Activated B cell treated with CpG ODN at 0.5 μM for 24 hours (primary cell): ENCODE measurements at regions not wholly inside any gene's neighbourhood (a gene's known extent, or its start where the extent isn't known, plus 50 kb on each side); places are given as distances from the start of the nearest gene placed in this dataset.
"Not testable (repeated sequence)": the region's sequence is repeated elsewhere in the genome, so short reads cannot be mapped to it uniquely, and the experiment has no call there.

Source experiments
- ATAC-seq: fragments of 200-7000 bp; cut with Tn5 transposase; one replicate; pipeline ENCODE4 v1.10.0; 2021; ENCODE audit warnings: low read depth, mild to moderate bottlenecking, moderate library complexity
- CTCF ChIA-PET: fragments of 350-600 bp; sonication (Branson Sonifier 250); formaldehyde crosslinking; loops from one replicate; lab custom pipeline; 2021; ENCODE audit warnings: antibody characterized with exemption; lab: Charles Lee
- POLR2A ChIA-PET: fragments of 350-600 bp; sonication (Branson Sonifier 250); formaldehyde crosslinking; loops from one replicate; lab custom pipeline; 2021; ENCODE audit warnings: antibody characterized with exemption; lab: Charles Lee
- DNase-seq: peaks from one replicate; pipeline ENCODE4 v3.0.0; 2022
- H3K27ac Mint-ChIP-seq: one replicate; pipeline ENCODE4 v1.8.0; 2020; ENCODE audit warnings: mixed read lengths
- H3K27me3 Mint-ChIP-seq: one replicate; pipeline ENCODE4 v1.8.0; 2021; ENCODE audit warnings: mixed read lengths
- H3K36me3 Mint-ChIP-seq: one replicate; pipeline ENCODE4 v1.8.0; 2021; ENCODE audit warnings: low read depth, mixed read lengths
- H3K4me1 Mint-ChIP-seq: one replicate; pipeline ENCODE4 v1.8.0; 2021; ENCODE audit warnings: mixed read lengths
- H3K4me3 Mint-ChIP-seq: one replicate; pipeline ENCODE4 v1.8.0; 2020; ENCODE audit warnings: mild to moderate bottlenecking, mixed read lengths
- H3K9me3 Mint-ChIP-seq: one replicate; pipeline ENCODE4 v1.8.0; 2020; ENCODE audit warnings: mixed read lengths
- intact Hi-C: fragments of 100-400 bp; cut with micrococcal nuclease; formaldehyde crosslinking; loops from one replicate; pipeline ENCODE4 v1.15.1; 2024
- TF ChIP-seq, protein P1 (sequence below): fragments of 200-600 bp; IDR thresholded peaks from one replicate; pipeline ENCODE4 v1.8.0; 2022; ENCODE audit warnings: antibody characterized with exemption, mild to moderate bottlenecking

- Mint-ChIP-seq H3K27me3 (no peaks in the 10 kb centered on the region), H3K27ac (no peak overlapping the region), H3K4me3 (no peak overlapping the region), H3K9me3 (peaks cover 7% of the 10 kb centered on the region), H3K36me3 (no peaks in the 10 kb centered on the region), H3K4me1 (no peaks in the 10 kb centered on the region)
- TF ChIP-seq, protein P1, sequence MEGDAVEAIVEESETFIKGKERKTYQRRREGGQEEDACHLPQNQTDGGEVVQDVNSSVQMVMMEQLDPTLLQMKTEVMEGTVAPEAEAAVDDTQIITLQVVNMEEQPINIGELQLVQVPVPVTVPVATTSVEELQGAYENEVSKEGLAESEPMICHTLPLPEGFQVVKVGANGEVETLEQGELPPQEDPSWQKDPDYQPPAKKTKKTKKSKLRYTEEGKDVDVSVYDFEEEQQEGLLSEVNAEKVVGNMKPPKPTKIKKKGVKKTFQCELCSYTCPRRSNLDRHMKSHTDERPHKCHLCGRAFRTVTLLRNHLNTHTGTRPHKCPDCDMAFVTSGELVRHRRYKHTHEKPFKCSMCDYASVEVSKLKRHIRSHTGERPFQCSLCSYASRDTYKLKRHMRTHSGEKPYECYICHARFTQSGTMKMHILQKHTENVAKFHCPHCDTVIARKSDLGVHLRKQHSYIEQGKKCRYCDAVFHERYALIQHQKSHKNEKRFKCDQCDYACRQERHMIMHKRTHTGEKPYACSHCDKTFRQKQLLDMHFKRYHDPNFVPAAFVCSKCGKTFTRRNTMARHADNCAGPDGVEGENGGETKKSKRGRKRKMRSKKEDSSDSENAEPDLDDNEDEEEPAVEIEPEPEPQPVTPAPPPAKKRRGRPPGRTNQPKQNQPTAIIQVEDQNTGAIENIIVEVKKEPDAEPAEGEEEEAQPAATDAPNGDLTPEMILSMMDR: no peak
- intact Hi-C loops: no loop called here
- ChIA-PET POLR2A (no interaction called here), CTCF (no interaction called here)
- DNase-seq: no peak
- no peak for ATAC-seq
Observed at GRCh38 chr1:232713785-232714184, 83.9 kb upstream of the SIPA1L2 start.

GRCh38 chr1:232715154-232715553, 85.2 kb upstream of the SIPA1L2 start:
- CTCF ChIA-PET: no interaction called here
- H3K4me1 Mint-ChIP-seq: no peaks in the 10 kb centered on the region
- TF ChIP-seq, protein P1: no peak

GRCh38 chr1:232717911-232718310, 87.3 kb upstream of the MAP10 start:
- H3K27me3 Mint-ChIP-seq, H3K9me3 Mint-ChIP-seq, DNase-seq, intact Hi-C loops, POLR2A ChIA-PET, CTCF ChIA-PET, H3K4me3 Mint-ChIP-seq, H3K27ac Mint-ChIP-seq, ATAC-seq, H3K36me3 Mint-ChIP-seq, H3K4me1 Mint-ChIP-seq: not testable (repeated sequence)

More at GRCh38 chr1:232715154-232715553, 85.2 kb upstream of the SIPA1L2 start:
- DNase-seq: no peak
- Mint-ChIP-seq H3K27ac (no peak overlapping the region), H3K36me3 (no peaks in the 10 kb centered on the region), H3K4me3 (no peak overlapping the region), H3K27me3 (peaks cover 1% of the 10 kb centered on the region), H3K9me3 (peaks cover 7% of the 10 kb centered on the region)
- intact Hi-C loops: no loop called here
- no peak for ATAC-seq
- POLR2A ChIA-PET: no interaction called here

GRCh38 chr1:232718928-232719927, 86.0 kb upstream of the MAP10 start:
- Mint-ChIP-seq H3K27me3 (peaks cover 2% of the 10 kb centered on the region), H3K4me3 (no peak overlapping the region), H3K9me3 (no peaks in the 10 kb centered on the region), H3K27ac (no peak overlapping the region), H3K36me3 (no peaks in the 10 kb centered on the region), H3K4me1 (no peaks in the 10 kb centered on the region)
- DNase-seq (no peak), ATAC-seq (no peak)
- ChIA-PET CTCF (no interaction called here), POLR2A (no interaction called here)
- intact Hi-C loops: no loop called here
- TF ChIP-seq, protein P1: no peak

DNA sequence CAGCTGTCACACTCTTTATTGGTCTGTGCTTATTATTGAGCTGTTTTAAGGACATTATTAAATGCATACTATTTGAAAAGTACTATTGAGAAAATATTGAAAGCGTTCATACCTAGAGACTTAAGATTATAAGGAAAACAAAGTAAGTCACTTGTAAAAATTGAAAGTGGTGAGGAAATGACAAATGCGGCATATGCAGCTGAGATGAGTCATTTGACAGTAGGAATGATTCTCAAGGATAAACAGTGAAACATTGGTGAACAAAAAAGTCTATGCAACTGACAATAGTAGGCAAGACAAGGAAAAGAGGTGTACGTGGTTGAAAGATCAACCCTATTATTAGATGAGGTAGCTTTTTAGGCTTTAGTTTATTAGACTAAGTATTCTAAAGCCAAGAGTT, 82.6 kb upstream of the MAP10 start:
- peaks cover 2% of the 10 kb centered on the region for H3K27me3 Mint-ChIP-seq
- TF ChIP-seq, protein P1: no peak
- H3K27ac Mint-ChIP-seq: no peak overlapping the region
- peaks cover 6% of the 10 kb centered on the region for H3K4me1 Mint-ChIP-seq
- POLR2A ChIA-PET: no interaction called here
- DNase-seq (no peak), ATAC-seq (no peak)
- no peaks in the 10 kb centered on the region for H3K36me3 Mint-ChIP-seq
- intact Hi-C loops: no loop called here
- CTCF ChIA-PET: no interaction called here
- no peaks in the 10 kb centered on the region for H3K9me3 Mint-ChIP-seq
- H3K4me3 Mint-ChIP-seq: no peak overlapping the region
